GM21576 (cell line): ENCODE measurements at regions not wholly inside any gene's neighbourhood (a gene's known extent, or its start where the extent isn't known, plus 50 kb on each side); places are given as distances from the start of the nearest gene placed in this dataset.
"Not testable (repeated sequence)": the region's sequence is repeated elsewhere in the genome, so short reads cannot be mapped to it uniquely, and the experiment has no call there.

ENCODE experiments used
- ATAC-seq: cut with Tn5 transposase; IDR thresholded peaks from one replicate; pipeline ENCODE4 v1.9.1; 2021; ENCODE audit warnings: mild to moderate bottlenecking, moderate library complexity; ENCODE audit not compliant: unreplicated experiment

GRCh38 chr2:65589667-65590066, 157.3 kb upstream of the SPRED2 start:
- ATAC-seq, result no peak

- ATAC-seq, result no peak
These were observed 155.4 kb upstream of the SPRED2 start for GRCh38 chr2:65587779-65588178.

DNA sequence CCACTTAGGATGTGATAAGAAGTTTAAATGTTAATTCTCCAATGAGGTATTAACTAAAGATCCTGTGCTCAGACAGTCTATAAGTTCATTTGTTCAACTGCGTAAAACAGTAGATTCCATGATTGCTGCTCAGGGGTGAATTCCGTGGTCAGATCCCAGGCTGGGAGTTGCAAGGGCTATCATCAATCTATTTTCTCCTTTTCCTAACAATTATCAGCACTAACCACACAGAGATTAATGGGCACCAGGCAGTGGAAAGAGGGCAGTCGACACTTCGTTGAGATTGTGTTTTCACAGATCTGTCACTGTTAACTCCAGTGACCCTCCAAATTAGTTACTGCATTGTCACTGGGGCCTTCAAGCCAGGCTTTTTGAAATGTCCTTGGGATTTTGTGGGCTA, 154.1 kb upstream of the SPRED2 start:
- ATAC-seq, result no peak

- ATAC-seq, result no peak
These were observed 150.7 kb upstream of the SPRED2 start for GRCh38 chr2:65583061-65583460.

DNA sequence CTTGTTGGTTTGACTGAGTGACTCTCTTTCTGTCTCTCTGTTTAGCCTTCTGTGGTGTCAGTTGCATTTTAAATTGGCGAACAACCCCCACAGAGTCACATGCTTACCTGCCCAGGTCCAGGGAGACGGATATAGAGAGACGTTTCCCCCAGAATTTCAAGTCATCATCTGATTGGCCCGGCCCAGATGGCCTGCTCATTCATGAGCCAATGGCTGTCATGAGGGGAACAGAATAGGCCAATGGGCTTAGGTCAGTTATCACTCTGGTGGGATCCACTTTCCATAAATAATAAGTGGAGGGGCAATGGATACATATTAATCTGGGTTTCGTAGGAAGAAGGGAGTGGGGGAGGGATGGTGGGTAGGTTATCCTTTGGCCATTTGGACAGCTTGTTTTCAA, 150.0 kb upstream of the SPRED2 start:
- no peak for ATAC-seq

DNA sequence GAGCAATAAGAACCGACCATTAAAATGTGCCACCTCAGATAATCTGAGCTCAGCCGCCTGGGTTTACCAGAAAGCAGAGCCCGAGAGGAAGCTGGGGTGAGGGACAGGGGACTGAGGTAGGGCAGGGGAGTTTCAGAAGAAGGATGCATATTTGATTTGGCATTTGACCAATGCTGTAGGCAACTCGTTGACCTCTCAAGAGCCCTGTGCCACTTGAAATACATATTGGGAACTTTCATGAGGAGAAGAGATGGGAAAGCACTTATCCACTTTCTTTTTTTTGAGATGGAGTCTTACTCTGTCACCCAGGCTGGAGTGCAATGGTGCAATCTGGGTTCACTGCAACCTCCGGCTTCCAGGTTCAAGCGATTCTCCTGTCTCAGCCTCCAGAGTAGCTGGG, 148.4 kb upstream of the SPRED2 start:
- ATAC-seq, result no peak

GRCh38 chr2:65579506-65580235, 147.3 kb upstream of the SPRED2 start:
- no peak for ATAC-seq

DNA sequence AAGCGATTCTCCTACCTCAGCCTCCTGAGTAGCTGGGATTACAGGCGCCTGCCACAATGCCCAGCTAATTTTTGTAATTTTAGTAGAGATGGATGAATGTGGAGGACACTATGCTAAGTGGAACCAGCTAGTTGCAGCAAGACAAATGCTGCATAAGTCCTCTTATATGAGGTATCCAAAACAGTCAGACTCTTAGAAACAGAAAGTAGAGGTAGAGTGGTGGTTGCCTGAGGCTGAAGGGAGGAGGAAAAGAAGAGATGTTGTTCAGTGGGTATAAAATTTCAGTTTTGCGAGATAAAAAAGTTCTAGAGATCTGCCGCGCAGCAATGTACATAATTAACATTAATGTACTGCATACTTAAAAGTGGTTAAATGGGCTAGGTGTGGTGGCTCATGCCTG, 145.3 kb upstream of the SPRED2 start:
- ATAC-seq, result no peak

DNA sequence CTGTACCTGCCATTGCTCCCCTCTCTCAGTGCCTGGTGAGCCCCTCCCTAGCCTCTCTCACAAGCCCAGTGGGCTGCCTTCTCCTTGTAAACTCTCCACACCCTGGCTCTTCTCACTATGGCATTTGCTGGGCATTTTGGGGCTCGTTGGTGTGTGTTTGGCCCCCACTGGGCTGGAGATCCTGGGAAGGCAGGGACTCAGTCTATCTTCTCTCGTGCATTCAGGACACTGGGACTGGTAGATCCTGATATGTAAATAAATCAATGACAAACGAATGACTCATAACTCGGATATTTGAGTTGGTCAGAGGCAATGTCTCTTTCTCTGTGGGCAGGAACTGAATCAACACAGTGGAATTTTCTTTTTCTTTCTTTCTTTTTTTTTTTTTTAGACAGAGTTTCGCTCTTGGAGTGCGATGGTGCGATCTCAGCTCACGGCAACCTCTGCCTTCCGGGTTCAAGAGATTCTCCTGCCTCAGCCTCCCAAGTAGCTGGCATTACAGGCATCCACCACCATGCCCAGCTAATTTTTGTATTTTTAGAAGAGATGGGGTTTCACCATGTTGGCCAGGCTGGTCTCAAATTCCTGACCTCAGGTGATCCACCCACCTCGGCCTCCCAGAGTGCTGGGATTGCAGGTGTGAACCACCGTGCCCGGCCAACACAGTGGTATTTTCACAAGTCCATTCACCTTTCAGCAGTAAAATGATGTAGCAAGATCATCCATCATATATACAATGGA, 144.6 kb upstream of the SPRED2 start:
- no peak for ATAC-seq

DNA sequence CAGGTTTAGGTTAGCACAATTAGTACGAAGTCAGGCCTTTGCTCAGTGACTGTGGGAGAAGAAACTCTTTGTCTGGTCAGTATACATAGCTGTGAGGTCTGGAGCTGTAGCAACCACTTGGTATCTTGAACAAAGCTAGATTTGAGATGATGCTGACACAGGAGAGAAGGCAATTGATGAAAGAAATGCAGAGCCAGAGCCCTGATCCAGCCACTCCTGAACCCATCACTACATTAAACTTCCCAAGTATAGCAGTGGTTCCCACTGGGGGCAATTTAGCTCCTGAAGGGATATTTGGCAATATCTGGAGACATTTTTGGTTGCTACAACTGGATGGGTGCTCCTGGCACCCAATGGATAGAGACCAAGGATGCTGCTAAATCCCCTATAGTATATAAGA, 143.9 kb upstream of the SPRED2 start:
- ATAC-seq, result no peak

DNA sequence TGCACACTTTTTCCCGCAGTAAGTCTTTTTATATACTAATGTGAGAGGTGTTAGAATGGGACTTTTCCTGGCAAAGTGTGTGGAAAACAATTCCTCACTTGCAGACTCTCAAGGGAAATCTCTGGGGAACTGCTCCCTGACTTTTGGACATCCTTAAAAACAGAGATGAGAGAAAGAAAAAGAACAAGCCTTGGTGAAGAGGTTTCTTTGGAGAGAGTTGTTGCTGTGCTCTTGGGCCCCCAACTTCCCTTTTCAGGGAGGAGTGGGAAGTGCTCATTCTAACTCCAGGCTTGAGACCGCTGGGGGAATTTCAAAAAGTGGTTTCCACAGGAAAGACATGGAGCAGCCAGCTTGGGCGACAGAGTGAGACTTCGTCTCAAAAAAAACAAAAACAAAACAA, 142.6 kb upstream of the SPRED2 start:
- no peak for ATAC-seq

DNA sequence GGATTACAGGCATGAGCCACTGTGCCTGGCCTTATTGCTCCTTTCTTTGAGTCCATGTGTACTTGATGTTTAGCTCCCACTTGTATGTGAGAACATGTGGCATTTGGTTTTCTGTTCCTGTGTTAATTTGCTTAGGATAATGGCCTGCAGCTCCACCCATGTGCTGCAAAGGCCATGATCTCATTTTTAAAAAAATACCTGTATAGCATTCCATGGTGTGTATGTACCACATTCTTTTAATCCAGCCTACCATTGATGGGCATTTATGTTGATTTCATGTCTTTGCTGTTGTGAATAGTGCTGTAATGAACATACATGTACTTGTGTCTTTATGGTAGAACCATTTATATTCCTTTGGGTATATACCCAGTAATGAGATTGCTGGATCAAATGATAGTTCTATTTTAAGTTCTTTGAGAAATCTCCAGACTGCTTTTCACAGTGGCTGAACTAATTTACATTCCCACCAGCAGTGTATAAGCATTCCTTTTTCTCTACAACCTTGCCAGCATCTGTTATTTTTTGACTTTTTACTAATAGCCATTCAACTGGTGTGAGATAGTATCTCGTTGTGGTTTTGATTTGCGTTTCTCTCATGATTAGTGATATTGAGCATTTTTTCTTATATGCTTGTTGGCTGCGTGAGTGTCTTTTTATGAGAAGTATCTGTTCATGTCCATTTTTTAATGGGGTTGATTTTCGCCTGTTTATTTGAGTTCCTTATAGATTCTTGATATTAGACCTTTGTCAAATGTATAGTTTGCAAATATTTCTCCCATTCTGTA, 136.4 kb upstream of the SPRED2 start:
- not testable (repeated sequence) for ATAC-seq

GRCh38 chr2:65566617-65567016, 134.2 kb upstream of the SPRED2 start:
- ATAC-seq, result no peak

DNA sequence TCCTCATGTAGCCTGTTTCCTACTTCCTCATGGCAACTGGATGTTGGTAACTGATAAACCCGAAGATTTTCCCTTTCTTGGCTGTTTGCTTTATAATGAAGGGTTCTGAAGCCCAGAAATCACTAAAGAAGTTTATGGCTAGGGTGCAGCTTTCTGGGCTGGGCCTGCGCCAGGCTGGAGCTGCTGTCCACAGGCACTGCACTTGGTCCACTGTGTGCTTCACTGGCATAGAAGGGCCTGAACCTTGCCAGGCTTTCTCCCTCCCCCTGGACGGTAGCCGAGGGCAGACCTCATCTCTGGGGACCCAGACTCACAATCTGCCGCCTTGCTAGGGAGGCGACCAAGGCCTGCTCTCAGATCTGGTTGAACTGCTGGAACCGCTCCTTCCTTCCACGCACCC, 133.3 kb upstream of the SPRED2 start:
- ATAC-seq, result no peak

DNA sequence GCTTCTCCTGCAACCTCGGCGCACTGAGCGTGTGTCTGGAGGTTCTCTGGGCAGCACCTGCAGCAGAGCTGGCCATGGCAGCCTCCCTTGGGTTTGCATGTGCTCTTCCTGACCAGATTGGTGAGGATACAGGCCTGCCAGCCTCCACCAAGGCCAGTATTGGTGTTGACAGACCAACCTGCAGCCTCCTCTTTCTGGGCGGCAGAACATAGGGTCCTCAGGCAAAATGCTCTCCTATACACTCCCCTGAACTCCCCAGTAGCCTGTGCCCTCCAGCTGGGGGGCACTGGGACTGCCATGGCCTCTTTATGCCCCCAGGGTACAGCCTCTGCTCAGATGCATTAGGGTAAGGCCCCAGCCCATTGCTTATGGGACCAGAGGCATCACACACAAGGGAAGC, 131.9 kb upstream of the SPRED2 start:
- ATAC-seq, result no peak

GRCh38 chr2:65562890-65563289, 130.5 kb upstream of the SPRED2 start:
- no peak for ATAC-seq

GRCh38 chr2:65558743-65559142, 126.3 kb upstream of the SPRED2 start:
- no peak for ATAC-seq

GRCh38 chr2:65557616-65558573, 125.5 kb upstream of the SPRED2 start:
- no peak for ATAC-seq

DNA sequence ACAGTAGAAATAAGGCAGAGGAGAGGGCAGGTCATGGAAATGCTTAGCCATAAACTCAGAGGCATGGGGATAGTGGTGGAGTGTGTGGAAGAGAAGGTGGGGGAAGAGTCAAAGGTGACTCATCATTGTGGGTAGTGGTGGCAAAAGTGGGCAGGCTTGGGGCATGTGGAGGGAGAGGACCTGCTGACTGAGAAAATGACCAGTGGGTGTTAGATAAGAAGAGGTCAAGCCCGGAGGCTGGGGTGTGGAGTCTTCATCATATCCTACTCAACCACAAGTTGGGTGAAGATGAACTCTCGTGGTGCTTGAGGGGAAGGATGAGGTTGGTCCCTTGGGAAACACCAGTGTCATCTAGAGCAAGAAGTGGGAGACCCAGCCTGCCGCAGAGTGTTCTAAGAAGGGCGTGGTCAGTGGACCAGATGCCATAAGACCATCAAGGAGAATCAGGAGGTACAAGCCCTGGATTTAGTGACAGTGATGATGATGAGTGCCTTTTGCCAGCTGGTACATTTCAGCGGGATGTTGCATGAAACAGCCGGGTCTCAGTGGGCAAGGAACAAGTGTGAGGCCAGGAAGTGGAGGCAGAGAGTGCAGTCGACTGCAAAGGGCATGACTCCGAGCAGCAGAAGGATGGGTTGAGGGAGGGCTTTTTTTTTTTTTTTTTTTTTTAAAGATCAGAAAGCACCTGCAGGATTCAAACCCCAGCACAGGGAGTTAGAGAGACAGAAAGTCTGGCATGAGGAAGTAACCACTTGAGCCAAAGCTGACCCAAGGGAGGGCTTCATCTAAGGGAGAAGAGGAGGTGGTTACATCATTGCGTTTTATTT, 122.6 kb upstream of the SPRED2 start:
- ATAC-seq, result no peak
